Limb (tissue), 2 donors: ENCODE measurements at regions not wholly inside any gene's neighbourhood (a gene's known extent, or its start where the extent isn't known, plus 50 kb on each side); places are given as distances from the start of the nearest gene placed in this dataset.
"Not testable (repeated sequence)": the region's sequence is repeated elsewhere in the genome, so short reads cannot be mapped to it uniquely, and the experiment has no call there.

Experiments
- DNase-seq, 2 donors: peaks; one replicate each; pipeline ENCODE4 v3.0.0-alpha.2; 2016; ENCODE audit errors: extremely low spot score in 2 of 2

DNA sequence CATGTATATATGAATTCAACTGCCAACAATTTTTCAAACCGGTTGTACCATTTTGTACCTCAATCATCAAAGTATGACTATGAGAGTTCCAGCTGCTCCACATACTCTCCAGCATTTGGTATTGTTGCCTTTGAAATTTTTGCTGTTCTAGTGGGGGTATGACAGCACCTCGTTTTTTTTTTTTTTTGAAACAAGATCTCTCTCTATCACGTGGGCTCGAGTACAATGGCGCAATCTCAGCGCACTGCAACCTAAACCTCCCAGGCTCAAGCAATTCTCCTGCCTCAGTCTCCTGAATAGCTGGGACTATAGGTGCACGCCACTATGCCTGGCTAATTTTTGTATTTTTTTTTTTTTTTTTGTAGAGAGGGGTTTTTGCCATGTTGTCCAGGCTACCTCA, 144.7 kb upstream of the JARID2 start:
- DNase-seq = no peak

GRCh38 chr6:15102241-15102640, 143.6 kb upstream of the JARID2 start:
- no peak for DNase-seq

GRCh38 chr6:15106958-15107643, 138.8 kb upstream of the JARID2 start:
- no peak for DNase-seq

GRCh38 chr6:15107644-15108382, 138.1 kb upstream of the JARID2 start:
- no peak for DNase-seq

- DNase-seq = no peak
These were observed 137.5 kb upstream of the JARID2 start for GRCh38 chr6:15108383-15108715.

GRCh38 chr6:15109338-15110090, 136.4 kb upstream of the JARID2 start:
- DNase-seq = no peak

- DNase-seq = no peak
These were observed 135.0 kb upstream of the JARID2 start for GRCh38 chr6:15110726-15111354.

DNA sequence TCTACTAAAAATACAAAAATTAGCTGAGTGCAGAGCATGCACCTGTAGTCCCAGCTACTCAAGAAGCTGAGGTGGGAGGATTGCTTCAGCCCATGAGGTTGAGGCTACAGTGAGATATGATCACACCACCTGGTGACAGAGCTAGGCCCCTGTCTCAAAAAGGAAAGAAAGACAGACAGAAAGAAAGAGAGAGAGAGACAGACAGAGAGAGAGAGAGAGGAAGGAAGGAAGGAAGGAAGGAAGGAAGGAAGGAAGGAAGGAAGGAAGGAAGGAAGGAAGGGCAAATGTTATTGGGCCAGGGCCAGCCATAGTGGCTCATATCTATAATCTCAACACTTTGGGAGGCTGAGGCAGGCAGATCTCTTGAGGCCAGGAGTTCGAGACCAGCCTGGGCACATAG, 134.3 kb upstream of the JARID2 start:
- DNase-seq = not testable (repeated sequence)

GRCh38 chr6:15113587-15113986, 132.3 kb upstream of the JARID2 start:
- DNase-seq = no peak

GRCh38 chr6:15114061-15114460, 131.8 kb upstream of the JARID2 start:
- DNase-seq = no peak

DNA sequence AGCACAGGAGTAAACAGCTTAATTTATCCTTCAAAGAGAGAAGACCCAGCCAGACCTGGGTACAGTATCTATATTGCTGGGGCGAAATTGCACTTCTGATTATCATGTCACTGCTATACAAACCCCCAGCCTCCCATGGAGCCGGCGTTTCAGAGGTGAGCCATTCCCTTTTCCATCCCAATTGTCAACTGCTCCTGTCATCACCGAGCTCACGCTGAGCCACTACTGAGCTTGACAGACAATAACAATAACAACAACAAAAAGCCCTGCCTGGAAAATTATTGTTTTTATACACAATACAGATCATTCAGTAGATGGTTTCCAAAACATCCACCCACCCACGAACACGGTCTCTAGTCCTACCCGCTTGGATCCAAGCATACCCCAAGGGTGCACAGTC, 129.0 kb upstream of the JARID2 start:
- DNase-seq = no peak

DNA sequence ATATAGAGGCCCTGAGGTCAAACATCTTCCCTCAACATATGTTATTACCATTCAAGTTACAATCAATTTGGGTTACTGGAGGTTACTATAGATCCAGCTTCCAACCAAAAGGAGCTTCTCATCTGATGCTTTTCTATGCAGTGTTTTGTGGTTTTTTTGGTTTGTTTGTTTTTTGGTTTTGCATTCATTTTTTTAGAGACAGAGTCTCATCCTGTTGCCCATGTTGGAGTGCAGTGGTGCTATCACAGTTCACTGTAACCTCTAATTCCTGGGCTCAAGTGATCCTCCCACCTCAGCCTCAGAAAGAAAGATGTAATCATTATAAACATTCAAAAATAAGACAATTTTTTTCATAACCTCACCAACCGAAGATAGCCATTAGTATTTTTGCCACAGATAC, 124.4 kb upstream of the JARID2 start:
- DNase-seq = no peak

- no peak for DNase-seq
These were observed 123.8 kb upstream of the JARID2 start for GRCh38 chr6:15121977-15122550.

DNA sequence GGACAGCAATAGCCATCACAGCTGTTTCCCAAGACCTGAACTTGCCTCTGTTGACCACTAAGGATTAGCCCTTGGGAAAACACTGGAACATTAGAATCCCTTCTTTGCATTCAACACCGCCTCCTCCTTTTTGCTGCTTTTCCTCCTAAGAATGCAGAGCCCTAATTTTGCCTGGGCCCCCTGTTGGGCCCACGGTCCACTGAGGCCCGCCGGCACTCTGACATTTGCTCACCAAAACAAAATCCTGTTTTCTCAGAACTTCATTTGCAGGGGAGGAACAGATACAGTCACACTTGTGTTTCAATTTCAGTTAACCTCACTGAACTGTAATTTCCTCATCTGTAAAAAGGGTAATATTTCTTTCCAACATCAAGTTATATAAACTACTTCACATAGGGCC, 116.0 kb upstream of the JARID2 start:
- no peak for DNase-seq

DNA sequence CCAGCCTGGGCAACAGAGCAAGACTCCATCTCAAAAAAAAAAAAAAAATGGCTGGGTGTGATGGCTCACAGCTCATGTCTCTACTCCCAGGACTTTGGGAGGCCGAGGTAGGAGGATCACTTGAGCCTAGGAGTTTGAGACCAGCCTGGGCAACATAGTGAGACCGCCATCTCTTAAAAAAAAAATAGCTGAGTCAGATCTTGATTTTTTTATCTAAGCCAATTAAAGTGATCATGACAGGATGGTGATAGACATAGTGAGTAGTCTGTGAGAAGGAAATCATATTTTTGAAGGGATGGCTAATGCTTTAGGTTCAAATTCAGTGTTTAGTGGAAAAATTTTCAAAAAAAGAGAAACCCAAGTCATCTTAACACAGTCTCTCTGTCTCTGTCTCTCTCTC, 114.6 kb upstream of the JARID2 start:
- no peak for DNase-seq

GRCh38 chr6:15131651-15132061, 114.2 kb upstream of the JARID2 start:
- DNase-seq = peak in 1 of 2 donors; percentile 40

- DNase-seq = no peak
These were observed 113.7 kb upstream of the JARID2 start for GRCh38 chr6:15132167-15132566.

- no peak for DNase-seq
These were observed 112.8 kb upstream of the JARID2 start for GRCh38 chr6:15132854-15133670.

- DNase-seq = no peak
These were observed 108.8 kb upstream of the JARID2 start for GRCh38 chr6:15137086-15137485.

DNA sequence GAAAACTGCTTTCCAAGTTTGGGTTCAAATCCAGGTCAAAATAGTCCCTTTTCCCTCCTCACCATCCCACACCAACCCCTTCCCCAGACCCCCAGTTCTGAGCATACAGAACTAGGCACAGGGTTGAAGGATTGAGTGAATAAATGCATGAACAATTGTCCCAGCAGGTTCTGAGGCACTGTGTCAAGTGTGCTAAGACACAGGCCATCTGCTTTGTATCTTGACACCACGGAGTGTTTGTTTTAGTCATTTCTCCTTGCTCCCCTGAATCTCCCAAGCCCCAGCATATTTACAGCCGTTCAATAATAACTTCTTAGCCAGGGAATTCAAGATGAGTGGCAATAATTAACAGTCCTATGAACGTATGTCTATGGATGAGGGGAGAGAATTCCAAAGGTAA, 102.8 kb upstream of the JARID2 start:
- DNase-seq = no peak

GRCh38 chr6:15143540-15143939, 102.3 kb upstream of the JARID2 start:
- no peak for DNase-seq
